ENCODE measurements at regions not wholly inside any gene's neighbourhood (a gene's known extent, or its start where the extent isn't known, plus 50 kb on each side); places are given as distances from the start of the nearest gene placed in this dataset.

DNA sequence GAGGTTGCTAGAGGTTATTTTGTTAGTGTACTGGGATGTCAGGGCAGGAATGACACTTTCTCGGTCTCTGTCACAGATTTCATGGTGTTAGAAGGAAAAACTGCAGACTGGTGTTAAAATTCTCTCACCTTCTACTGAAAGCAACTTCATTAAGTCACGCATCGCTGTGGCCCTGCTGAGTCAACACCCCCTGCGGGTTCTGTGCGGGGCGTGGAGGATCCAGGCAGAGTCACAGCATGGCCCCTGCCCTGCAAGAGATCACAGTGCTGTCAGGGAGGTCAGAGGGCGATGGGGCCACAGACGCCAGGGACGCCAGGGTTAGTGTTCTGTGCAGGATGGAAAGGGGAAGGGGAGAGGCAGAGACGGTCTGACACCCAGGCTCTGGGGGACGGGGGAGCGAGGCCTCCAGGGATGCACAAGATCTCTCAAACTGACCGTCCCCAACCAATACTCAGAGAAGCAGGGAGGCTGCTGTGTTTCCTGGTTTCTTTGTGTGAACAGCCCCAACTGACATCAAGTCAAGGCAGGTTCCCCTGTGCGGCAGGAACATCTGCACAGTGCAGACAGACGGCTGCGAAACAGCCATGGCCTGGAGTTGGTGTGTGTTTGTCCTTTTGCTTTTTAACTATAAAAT, 354.9 kb upstream of the SALL3 start:
- no peak overlapping the region for H3K4me3 ChIP-seq
- H3K27me3 ChIP-seq: no peaks in the 10 kb centered on the region
- DNase-seq: no peak
- H3K36me3 ChIP-seq: no peaks in the 10 kb centered on the region
- H3K9me3 ChIP-seq: no peaks in the 10 kb centered on the region

DNA sequence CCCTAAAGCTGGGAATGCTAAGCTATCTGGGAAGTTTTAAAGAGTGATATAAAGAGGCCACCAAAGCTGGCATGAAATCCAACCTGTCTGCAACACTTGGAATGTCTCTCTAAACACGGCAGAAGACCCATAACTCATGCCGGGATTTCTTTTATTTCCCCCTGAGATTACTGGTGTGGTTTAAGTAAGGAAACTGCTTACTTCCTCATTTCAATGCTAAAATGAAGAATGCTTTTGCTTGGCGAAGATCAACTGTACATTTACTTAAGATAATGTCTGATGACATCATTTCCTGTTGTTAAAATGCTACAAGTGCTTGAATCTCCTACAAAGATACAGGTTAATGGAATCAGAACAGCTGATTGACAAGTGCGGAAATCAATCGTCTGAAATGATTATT, 353.8 kb upstream of the SALL3 start:
- no peaks in the 10 kb centered on the region for H3K9me3 ChIP-seq
- no peak for DNase-seq
- H3K4me3 ChIP-seq: no peak overlapping the region
- no peaks in the 10 kb centered on the region for H3K27me3 ChIP-seq
- H3K36me3 ChIP-seq: no peaks in the 10 kb centered on the region

DNA sequence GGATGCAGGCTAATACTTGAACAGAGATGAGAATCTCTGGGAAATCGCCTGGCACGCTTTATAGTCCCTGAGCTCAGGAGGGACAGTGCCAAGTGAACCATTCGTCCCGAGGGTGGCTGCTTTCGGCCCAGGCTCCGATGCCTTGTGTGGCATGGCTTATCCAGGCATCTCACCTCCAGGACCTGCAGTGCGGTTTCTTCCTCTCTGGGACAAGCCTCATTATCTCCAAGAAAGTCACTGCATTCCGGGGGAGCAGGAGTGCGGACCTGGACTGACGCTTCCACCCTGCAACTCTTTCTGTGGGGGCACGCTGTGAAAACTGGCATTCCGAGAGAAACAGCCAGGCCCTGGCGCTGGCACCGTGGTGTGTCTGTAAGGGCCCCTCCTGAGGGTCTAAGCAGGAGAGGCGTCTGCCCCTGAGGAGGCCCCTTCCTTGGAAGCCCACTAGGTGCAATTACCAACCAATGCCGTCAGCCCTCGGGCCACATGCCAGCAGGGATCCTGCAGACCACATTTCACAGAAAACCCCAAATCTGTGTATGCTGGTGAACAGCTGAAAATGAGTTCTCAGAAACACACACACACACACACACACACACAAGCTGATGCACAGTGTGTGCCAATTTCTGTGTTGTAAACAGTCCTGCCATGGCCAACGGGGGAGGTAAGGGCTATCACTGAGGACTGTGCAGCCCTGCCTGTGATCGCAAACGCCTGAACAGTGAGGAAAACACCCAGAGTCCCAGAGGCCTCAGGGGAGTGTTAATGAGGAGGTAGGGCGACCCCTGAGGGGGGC, 351.9 kb upstream of the SALL3 start:
- no peak overlapping the region for H3K4me3 ChIP-seq
- no peaks in the 10 kb centered on the region for H3K36me3 ChIP-seq
- no peaks in the 10 kb centered on the region for H3K9me3 ChIP-seq
- no peaks in the 10 kb centered on the region for H3K27me3 ChIP-seq
- DNase-seq: no peak

DNA sequence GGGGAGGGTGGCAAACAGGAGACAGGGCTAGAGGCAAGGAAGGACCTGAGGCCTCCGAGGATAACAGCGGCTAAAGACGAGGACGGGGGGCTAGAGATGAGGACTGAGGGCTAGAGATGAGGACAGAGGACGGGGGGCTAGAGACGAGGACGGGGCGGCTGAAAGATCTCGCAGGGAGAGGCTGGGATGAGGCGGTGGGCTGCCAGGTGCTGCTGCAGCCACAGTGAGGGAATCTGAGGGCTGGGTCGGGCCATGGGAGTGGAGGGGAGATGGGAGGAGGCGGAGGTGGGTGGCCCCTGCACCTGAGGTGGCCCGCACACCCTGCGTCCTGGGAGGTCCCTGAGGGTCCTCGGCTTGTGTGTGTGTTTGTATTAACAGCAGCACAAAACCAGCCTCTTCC, 350.2 kb upstream of the SALL3 start:
- H3K36me3 ChIP-seq: no peaks in the 10 kb centered on the region
- H3K4me3 ChIP-seq: no peak overlapping the region
- no peaks in the 10 kb centered on the region for H3K9me3 ChIP-seq
- H3K27me3 ChIP-seq: no peaks in the 10 kb centered on the region
- DNase-seq: no peak

DNA sequence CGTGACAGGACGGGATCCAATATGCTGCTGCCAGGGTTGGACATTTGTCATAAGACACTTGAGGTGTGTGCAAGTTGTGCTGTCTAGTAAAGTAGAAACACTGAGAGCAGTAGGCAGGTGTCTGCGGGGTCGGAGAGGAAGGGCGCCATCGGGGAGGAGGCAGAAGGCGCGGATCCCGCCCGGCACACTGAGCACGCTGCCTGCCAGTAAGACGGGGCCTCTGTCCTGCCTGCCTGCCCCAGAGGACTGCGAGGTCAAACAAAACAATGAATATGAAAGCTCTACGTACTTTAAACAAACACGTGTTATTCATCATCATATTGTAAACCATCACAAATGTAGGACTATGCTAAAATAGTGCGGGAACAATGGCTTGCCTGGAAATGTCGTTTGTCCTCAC, 349.3 kb upstream of the SALL3 start:
- no peak overlapping the region for H3K4me3 ChIP-seq
- H3K36me3 ChIP-seq: no peaks in the 10 kb centered on the region
- no peaks in the 10 kb centered on the region for H3K27me3 ChIP-seq
- no peak for DNase-seq
- H3K9me3 ChIP-seq: no peaks in the 10 kb centered on the region

DNA sequence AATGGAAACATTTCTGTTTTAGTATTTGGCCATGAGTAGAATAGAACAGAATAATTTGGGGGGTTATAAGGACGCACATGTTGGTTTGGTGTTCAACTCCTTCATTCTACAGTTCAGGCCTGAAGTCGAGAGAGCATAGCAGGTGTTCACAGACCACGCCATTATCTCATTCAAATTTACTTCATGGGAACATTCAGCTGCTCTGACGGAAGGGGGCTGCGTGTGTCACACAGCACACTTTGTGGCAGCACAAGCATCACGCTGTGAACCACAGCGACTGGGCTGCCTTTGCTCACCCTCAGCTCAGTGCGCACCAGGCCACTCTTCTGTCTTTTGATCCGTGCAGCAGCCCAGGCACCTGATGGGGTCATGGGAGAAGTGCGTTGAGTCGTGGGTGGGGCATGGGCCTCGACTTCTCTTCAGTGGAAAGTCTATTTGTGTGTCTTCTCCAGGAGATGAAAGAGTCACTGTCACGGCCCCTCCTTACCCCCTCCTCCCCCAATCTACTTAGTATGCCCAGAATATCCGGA, 348.6 kb upstream of the SALL3 start:
- no peaks in the 10 kb centered on the region for H3K36me3 ChIP-seq
- no peaks in the 10 kb centered on the region for H3K27me3 ChIP-seq
- no peaks in the 10 kb centered on the region for H3K9me3 ChIP-seq
- DNase-seq: no peak
- no peak overlapping the region for H3K4me3 ChIP-seq

DNA sequence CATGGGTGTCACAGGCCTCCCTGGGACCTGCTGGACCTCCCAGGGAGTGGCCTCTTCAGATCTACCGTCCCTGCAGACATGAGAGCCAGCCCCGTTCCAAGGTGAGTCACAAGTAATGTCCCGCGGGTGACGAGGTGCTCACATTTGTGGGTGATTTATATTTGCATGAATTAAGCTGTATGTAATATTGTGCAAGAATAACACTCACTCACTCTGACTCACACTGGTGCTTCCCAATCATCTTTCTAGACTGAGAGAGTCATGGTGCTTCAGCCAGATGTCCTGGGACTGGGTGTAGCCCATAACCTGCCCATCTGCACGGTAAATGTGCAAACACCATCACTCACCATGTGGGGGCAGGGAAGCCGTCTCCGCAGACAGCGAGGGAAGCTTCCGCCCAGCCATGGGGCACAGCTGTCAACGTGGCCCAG, 347.5 kb upstream of the SALL3 start:
- DNase-seq: peak; percentile 52
- H3K36me3 ChIP-seq: no peaks in the 10 kb centered on the region
- no peaks in the 10 kb centered on the region for H3K27me3 ChIP-seq
- H3K9me3 ChIP-seq: no peaks in the 10 kb centered on the region
- no peak overlapping the region for H3K4me3 ChIP-seq

DNA sequence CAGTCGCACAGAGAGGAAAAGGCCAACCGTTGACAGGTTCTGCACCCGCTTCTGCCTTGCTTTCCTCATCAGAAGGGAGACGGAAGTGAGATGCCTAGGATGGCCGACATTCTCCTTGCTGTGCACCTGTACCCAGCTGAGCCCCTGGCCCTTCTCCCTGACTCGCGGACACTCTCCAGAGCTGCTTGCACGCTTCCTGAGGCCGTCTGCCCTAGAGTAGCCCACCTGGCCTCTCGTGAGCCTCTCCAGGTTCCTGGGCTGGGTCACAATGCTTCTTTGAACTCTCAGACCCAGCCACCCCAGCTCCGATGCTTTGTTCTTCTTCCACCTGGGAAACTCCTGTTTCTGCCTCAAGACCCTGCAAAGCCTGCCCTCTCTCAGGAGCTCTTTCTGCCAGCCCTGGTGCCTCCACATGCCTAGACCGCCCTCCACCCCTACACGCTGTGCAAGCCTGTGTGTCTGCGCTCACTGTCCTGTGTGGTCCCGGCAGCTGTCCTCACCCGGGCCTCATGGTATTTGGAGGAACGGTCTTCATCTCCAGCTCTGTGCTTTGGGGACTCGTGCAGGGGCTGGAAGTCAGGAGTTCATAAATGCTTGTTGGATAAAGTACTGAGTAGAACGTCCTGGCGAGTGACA, 345.4 kb upstream of the SALL3 start:
- DNase-seq: no peak
- no peaks in the 10 kb centered on the region for H3K27me3 ChIP-seq
- no peaks in the 10 kb centered on the region for H3K9me3 ChIP-seq
- H3K4me3 ChIP-seq: no peak overlapping the region
- H3K36me3 ChIP-seq: no peaks in the 10 kb centered on the region

DNA sequence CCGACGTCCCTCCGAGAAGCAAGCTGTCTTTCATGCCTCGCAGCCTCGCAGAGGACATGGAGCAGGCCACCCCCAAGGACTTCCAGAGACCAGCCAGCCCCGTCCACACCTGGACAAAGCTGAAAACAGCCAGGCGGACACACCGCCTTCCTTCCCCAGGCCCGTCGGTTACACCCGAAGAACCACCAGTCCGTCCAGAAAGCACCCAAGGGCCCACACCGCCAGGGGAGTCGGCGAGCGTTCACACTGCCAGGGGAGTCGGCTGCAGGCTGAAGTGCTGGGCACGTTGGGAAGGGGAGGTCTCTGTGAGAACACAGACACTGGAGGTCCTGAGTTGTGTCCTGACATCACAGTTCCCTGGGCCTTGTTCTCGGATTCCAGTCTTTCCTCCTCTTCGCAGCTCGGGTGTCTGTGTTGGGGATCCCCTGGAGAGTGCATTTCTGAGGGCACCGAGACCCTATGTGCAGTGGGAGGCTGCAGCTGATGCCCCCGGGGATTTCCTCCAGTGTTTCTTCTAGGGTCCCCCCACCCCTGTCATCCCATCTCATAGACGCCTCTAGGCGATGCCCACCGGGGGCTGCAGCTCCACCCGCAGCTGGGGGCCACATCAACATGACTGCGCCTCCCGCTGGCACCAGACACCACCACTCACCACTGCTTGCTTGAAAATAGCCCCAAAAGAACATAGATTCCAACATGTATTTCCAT, 344.4 kb upstream of the SALL3 start:
- no peak for DNase-seq
- H3K27me3 ChIP-seq: no peaks in the 10 kb centered on the region
- H3K9me3 ChIP-seq: no peaks in the 10 kb centered on the region
- no peaks in the 10 kb centered on the region for H3K36me3 ChIP-seq
- no peak overlapping the region for H3K4me3 ChIP-seq

DNA sequence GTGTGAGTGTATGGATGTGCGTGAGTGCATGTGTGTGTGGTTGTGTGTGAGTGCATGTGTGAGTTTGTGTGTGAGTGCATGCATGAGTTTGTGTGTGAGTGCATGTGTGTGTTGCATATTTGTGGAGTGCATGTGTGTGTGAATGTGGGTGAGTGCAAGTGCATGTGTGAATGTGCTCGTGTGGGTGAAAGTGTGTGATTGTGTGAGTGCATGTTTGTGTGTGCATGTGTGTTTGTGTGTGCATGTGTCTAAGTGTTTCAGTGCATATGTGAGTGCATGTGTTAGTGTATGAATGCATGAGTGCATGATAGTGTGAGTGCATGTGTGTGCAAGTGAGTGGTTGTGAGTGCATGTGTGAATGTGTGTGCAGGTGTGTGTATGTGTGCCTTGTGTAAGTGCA, 343.4 kb upstream of the SALL3 start:
- H3K9me3 ChIP-seq: no peaks in the 10 kb centered on the region
- H3K27me3 ChIP-seq: no peaks in the 10 kb centered on the region
- DNase-seq: no peak
- H3K36me3 ChIP-seq: no peaks in the 10 kb centered on the region
- H3K4me3 ChIP-seq: no peak overlapping the region

DNA sequence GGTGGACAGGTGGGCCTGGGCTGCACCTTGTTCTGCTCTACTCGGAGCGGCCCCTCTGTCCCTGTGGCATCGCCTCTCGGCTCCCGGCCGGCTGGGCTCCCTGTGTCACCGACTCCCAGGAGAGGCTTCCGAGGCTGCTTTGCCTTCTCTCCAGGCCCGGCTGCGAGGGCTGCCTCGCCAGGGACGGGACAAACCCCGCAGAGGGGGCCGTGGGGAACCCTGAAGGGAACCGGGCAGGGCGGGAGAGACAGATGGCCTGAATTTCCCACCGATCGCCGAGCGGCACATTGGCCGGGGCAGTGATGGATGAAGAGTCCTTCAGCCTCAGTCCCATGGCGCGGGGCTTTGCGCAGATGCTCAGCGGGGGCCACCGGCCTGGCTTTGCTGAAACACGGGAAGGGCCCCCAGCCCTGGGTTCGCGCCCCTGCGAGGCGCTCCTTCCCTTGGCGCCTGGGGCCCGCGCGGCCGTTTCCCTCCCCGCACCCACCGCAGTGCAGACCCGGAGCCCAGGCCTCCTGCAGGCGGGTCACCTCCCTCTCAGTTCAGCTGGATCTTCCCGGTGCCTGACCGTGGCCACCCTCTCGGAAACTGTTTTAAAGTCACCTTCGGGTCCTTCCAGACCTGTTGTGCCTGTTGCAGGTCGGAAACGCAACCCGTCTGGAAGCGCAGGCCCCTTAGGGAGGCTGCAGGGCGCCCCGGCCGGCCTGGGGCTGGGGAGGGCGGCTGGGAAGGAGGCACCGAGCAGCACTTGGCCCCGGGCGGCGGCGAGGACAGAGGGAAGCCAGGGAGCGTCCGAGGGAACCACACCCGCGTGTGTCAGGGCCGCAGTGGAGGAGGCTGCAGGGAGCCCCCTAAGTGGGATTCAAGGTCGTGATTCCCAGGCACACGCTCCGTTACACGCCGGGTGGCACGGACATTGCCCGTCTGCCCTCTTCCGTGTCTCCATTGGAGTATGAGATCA, 341.9 kb upstream of the SALL3 start:
- Histone ChIP-seq H3K4me3 (no peak overlapping the region), H3K36me3 (no peaks in the 10 kb centered on the region), H3K9me3 (no peaks in the 10 kb centered on the region), H3K27me3 (no peaks in the 10 kb centered on the region)
- no peak for DNase-seq

DNA sequence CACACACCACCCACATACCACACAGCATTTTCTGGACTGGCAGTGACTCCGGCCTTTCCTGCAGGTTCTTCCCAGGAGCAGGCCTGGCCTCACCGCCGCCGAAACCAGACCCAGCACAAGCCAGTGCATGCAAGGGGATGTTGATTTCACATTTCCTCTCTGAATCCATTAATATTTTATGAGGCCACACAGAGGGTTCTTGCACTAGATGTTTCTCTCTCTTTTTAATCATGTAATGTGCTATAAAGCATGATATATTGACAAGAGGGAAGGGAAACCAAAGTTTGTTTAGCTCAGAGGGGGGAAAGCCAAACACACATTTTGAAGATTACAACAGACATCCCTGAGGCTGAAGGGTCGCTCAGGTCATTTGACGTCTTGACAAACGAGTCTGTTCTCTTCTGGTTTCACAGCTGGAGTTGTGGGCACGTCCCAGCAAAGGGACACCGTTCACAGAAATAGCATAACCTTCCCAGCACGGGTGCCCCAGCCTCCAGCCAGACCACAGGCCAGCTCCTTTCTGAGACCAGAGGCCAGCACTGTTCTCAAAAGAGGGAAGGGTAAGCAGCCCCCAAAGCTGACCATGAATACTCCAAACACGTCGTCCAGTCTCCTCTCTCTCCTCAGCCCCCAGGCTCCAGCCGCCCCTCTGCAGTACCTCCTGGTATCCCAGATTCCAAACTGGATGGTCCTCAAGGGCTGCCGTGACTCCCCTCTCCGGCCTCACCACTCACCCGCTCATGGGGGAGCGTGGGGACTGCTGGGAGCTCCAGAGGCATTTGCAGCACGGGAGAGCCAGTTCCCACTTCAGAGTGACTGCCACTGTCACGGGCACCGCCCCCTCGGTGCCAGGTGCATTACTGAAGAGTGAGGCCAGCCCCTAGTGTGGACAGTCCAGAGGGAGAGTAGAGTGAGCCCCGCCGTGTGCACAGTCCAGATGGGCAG, 340.3 kb upstream of the SALL3 start:
- Histone ChIP-seq H3K36me3 (no peaks in the 10 kb centered on the region), H3K9me3 (no peaks in the 10 kb centered on the region), H3K4me3 (no peak overlapping the region), H3K27me3 (no peaks in the 10 kb centered on the region)
- DNase-seq: no peak

DNA sequence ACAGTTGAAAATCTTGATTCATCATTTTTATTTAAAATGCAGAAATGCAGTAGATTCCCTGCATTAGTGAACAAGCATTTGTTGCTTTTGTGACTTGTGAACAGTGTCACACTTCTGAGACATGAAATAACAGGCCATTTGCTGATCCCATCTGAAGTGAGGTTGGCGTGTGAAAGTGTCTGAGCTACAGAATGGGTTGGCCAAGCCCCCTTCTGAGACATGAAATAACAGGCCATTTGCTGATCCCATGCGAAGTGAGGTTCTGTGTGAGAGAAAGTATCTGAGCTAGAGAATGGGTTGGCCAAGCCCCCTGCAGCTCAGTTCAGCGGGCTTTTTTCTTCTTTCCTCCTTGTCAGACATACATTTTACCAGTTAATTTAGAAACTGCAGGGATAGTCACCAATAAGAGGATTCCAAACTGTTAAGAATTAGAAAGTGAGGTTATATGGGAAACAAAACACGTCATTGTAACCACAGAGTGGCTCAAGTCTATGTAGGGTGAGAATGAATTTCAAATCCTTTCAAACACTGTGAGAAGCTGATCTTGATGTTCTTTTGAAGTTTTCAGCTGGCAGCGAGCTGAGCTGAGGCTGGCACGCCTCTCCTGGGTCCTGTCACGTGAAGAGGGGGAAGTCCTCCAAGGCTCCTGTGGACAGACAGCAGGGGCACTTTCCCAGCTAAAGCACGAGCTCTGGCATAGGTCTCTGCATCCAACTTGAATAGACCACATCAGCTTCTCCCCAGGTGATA, 339.2 kb upstream of the SALL3 start:
- H3K9me3 ChIP-seq: no peaks in the 10 kb centered on the region
- no peak overlapping the region for H3K4me3 ChIP-seq
- H3K36me3 ChIP-seq: no peaks in the 10 kb centered on the region
- no peak for DNase-seq
- H3K27me3 ChIP-seq: no peaks in the 10 kb centered on the region

DNA sequence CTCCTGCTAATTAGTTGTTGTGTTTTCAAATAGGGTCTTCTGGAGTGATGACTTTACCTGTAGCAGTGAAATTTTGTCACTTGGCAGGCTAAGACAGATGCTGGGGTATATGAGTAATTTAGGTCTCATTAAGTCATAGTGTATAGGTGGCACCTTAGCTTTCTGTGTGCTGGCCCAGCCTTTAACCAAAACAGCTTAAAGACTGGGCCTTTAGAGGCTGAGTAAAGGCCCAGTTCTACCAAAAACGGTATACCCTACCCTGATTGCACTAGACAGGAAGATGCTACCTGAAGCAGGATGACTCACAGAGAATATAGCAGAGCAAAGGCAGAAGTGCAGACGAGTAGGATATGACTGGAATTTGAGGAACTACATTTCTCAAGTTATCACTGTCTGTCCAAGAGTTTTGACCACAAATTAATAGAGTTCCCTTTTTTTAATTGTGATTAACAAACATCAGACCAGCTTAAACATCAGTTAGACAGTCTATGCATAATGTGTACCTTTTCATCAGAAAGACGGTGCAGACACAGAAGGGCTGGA, 337.9 kb upstream of the SALL3 start:
- Histone ChIP-seq H3K36me3 (no peaks in the 10 kb centered on the region), H3K4me3 (no peak overlapping the region), H3K27me3 (no peaks in the 10 kb centered on the region), H3K9me3 (no peaks in the 10 kb centered on the region)
- DNase-seq: no peak
